GM21786 (cell line): ENCODE measurements at regions not wholly inside any gene's neighbourhood (a gene's known extent, or its start where the extent isn't known, plus 50 kb on each side); places are given as distances from the start of the nearest gene placed in this dataset.

Source experiments
- ATAC-seq: cut with Tn5 transposase; IDR thresholded peaks from one replicate; pipeline ENCODE4 v1.9.1; 2021; ENCODE audit not compliant: unreplicated experiment

- no peak for ATAC-seq
These were observed 135.7 kb upstream of the ZFHX3 start for GRCh38 chr16:73183611-73184092.

DNA sequence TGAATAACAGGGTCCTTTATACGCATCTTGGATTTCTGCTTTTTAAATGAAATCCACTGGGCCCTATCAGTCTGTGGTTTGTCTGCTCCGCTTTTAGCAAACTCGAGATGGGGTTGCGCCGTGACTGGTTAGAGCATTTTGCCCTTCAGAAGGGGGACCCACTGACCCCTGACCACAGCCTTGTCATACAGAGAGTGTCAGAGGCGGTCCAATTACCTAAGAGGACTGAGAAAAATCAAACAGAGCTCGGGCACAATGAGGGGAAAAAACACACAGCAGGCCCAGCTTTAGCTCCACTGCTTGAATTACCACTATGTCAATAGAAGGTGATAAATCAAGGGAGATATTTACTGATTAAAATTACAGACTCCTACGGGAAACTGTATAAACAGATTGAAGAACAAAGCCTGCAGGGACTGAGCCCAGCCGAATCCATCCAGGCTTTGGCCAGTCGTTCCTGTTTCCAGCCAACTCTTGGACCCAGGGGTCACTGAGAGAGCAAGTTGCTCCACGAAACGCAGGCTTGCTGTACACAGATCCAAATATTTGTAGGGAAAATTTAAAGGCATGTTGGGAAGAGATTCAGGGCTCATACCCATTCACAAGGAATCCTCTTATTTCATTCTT, 131.9 kb upstream of the ZFHX3 start:
- ATAC-seq: no peak

DNA sequence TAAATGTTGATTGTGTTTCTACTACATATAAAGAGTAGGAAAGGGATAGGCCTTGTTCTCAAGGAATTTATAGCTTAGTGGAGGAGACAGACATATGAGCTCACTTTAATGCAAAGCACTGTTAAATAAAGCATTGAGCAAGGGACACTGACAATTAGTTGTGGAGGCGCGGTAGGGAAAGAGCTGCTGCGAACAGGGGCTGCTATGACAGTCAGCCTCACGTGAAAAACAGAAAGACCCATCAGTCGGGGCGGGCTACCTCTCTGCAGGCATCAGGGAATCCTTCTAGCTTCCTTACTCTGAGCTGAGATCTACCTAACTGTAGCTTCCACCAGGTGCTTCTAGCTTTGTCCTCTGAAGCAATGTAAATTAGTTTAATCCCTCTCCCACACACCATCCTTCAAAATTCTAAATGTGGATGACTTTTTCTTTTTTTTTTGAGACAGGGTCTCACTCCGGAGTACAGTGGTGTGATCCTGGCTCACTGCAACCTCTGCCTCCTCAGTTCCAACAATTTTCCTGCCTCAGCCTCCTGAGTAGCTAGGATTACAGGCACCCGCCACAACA, 129.9 kb upstream of the ZFHX3 start:
- ATAC-seq: no peak

- ATAC-seq: no peak
These were observed 128.7 kb upstream of the ZFHX3 start for GRCh38 chr16:73176577-73177013.

- ATAC-seq: no peak
These were observed 125.2 kb upstream of the ZFHX3 start for GRCh38 chr16:73172973-73173709.

GRCh38 chr16:73172241-73172972, 124.5 kb upstream of the ZFHX3 start:
- ATAC-seq: no peak

DNA sequence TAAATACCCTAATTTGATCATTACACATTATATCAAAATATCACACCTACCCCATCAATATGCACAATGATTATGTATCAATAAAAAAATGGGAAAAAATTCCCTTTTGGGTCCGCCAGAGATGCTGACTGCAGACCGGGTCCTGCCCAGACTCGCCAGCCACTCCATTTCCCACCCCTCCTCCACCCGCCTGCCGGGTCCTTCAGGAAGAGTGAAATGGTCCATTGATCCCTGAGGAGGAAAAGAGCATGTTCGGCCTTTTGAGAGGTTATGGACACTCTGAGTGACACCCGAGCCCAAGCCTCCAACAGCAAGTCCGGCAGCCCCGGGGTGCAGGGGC, 123.9 kb upstream of the ZFHX3 start:
- no peak for ATAC-seq

GRCh38 chr16:73171380-73171779, 123.5 kb upstream of the ZFHX3 start:
- no peak for ATAC-seq

GRCh38 chr16:73170612-73171038, 122.7 kb upstream of the ZFHX3 start:
- no peak for ATAC-seq

DNA sequence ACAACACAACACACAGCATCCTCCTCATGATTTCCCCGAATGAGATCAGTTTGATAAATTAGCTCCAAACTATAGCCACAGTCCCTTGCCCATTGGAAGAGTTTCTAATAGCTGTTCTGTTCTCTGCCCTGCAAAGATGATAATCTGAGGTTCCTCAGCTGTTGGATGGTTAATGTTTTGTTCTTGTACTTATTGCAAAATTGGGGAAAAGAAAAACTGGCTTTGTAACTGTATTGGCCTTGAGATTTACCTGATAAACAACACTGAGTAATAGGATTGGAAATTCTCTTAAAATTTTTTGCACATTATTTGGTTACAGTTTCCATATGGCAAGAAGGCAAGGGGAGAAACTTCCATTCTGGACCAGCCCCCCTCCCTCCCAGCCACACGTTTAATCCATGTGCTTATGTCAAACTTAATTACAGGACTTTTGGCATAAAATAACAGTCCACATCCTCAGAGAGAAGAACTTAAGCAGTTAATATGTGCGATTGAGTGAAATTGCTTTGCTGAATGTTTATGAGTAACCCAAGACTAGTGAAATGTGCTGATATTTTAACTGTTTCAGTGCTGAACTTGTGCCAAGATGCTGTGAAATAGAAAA, 119.1 kb upstream of the ZFHX3 start:
- no peak for ATAC-seq

DNA sequence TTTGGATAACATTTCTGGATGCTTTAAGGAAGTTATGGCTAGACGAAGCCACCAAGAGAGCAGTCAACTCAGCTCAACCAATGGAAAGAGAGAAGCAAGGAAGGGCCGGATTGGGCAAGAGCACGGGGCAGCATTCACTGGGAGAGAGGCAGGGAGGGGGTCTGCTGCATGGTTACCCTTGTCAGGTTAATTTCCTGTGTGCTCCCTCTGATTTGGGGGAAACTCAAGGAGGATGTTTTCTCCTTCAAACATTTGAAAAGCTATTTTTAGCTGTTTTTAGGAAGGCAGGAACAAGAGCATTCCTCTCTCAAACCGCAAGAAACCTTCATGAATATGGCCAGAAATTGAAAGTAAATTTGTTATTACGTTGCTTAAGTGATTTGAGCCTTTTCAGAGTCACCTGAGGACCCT, 118.5 kb upstream of the ZFHX3 start:
- ATAC-seq: no peak

- ATAC-seq: no peak
These were observed 115.4 kb upstream of the ZFHX3 start for GRCh38 chr16:73163238-73163815.

DNA sequence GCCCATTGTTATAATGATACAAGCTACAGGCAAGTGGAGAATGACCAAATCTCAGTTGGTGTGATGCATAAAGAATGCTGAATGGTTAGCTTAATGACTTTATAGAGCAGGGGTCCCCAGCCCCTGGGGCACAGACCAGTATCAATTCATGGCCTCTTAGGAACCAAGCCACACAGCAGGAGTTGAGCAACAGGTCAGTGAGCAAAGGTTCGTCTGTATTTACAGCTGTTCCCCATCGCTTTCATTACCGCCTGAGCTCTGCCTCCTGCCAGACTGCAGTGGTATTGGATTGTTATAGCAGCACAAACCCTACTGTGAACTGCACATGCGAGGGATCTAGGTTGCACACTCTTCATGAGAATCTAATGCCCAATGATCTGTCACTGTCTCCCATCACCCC, 114.0 kb upstream of the ZFHX3 start:
- ATAC-seq: no peak

DNA sequence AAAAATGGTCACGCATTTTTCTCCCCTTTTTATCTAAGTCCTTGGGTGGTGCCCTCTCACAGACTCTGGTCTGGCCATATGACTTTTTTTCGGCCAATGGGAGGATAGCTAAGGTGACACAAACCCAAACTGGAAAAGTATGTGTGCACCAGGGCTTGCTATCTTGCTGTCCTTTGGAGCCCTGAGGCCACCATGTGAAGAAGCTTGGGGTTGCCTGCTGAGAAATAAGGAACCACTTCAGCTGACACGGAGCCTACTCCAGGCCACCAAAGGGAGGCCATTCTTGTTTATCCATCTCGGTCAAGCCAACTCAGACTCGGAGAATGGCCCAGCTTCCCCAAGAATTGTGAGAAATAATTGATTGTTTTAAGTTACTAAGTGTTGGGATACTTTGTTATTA, 111.4 kb upstream of the ZFHX3 start:
- ATAC-seq: no peak

GRCh38 chr16:73157861-73158260, 109.9 kb upstream of the ZFHX3 start:
- ATAC-seq: no peak

GRCh38 chr16:73154063-73154870, 106.3 kb upstream of the ZFHX3 start:
- no peak for ATAC-seq

DNA sequence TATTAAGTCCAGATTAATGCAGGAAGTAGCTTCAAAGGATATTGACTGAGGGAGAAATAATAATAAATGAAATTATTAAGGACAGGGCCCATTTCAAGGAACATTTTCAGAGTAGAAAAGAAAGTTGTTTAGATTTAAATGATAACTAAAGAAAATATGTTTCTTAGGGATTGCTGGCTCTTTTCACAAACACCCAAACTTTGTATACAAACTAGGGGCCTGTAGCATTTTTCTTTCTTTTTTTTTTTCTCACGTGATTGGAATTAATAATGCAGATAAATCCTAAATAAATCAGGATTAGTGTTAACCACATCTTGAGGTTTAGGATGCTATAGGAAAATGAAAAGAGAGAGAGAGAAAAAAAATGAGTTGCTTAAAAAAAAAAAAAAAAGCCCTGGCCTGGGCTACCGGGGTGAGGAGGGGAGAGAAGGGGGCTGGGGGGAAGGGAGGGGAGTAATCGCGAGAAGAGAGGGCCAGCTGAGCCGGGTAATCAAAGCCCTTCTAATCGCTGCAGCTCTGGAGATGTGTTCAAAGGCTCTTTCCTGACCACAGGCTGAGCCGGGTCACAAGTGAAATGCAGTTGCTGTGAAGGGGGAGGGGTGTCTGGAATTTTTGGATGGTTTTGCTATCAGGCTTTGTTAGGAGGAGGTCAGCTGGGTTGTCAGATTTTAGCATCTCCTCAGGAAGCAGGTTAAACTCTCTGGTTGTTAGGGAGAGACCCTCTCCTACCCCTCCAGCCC, 104.6 kb upstream of the ZFHX3 start:
- no peak for ATAC-seq

- no peak for ATAC-seq
These were observed 104.0 kb upstream of the ZFHX3 start for GRCh38 chr16:73151941-73152340.

DNA sequence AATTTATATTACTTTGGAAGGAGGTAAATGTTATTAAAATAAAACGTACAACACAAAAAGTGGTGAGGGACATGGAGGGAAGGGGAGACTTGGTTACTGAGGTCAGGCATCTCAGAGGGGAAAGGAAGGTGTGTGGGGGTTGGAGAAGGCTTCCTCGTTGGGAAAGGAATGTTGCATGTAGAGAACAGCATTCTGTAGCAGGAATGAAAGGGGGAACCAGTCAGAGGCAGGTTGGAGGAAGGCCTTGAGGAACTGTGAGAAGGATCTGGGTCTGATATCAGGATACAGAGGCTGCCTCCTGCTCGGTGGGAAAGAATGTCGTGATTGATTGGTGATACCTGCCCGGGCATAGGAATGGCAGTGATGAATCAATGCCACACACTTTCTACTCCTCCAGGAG, 103.3 kb upstream of the ZFHX3 start:
- no peak for ATAC-seq
